ENCODE measurements at regions not wholly inside any gene's neighbourhood (a gene's known extent, or its start where the extent isn't known, plus 50 kb on each side); places are given as distances from the start of the nearest gene placed in this dataset.
"Not testable (repeated sequence)": the region's sequence is repeated elsewhere in the genome, so short reads cannot be mapped to it uniquely, and the experiment has no call there.

DNA sequence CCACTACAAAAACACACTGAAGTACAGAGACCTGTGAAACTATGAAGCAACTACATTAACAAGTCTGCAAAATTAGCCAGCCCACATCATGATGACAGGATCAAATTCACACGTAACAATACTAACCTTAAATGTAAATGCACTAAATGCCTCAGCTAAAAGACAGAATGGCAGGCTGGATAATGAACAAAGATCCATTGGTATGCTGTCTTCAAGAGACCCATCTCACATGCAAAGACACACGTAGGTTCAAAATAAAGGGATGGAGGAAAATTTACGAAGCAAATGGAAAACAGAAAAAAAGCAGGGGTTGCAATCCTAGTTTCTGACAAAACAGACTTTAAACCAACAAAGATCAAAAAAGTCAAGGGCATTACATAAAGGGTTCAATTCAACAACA, 120.1 kb upstream of the OSTN start:
- in situ Hi-C loops (cut with HindIII; ENCODE audit: low sequenced_read_pairs) = not testable (repeated sequence)

DNA sequence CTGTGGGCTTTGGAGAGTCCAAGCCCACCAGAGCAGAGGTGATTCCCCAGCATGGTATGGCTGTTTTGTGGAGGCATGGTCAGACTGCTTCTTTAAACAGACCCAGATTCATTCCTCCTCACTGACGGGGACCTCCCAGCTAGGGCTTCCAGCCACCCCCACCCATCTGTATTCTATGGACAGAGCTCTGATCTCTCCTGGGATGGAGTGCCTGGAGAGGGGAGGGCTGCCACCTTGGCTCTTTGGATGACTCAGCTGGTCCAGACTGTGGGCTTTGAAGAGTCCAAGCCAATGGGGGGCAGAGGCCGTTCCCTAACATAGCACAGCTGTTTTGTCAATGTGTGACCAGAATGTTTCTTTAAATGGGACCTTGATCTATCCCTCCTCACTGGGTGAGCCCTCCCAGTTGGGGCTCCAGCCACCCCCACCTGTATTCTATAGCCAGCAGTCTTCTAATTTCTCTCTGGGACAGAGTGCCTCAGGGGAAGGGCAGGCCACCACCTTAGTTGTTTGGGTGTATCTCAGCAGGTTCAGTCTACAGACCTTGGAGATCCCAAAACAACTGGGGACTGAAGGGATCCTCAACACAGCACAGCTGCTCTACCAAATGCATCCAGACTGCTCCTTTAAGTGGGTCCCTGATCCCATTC, 122.0 kb upstream of the OSTN start:
- in situ Hi-C loops (cut with HindIII; ENCODE audit: low sequenced_read_pairs) = no loop called here

DNA sequence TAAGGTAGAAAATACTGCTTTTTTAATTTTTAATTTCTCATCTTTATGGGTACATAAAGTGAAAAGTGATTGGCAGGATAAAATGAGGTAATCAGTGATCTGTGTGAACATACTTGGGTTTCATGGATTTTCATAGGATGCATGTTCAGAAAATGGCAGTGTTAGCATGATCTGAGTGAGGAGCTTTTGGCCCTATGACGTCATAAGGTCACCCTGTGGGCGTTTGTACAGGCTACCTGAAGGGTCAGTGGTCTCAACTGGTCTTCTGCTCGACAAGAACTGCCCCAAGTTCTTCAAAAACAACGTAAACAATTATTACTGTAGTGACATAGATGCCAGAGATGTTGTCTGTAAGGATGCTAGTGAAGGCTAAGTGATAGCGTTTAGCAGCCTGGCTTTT, 124.5 kb upstream of the OSTN start:
- in situ Hi-C loops (cut with HindIII; ENCODE audit: low sequenced_read_pairs) = no loop called here

DNA sequence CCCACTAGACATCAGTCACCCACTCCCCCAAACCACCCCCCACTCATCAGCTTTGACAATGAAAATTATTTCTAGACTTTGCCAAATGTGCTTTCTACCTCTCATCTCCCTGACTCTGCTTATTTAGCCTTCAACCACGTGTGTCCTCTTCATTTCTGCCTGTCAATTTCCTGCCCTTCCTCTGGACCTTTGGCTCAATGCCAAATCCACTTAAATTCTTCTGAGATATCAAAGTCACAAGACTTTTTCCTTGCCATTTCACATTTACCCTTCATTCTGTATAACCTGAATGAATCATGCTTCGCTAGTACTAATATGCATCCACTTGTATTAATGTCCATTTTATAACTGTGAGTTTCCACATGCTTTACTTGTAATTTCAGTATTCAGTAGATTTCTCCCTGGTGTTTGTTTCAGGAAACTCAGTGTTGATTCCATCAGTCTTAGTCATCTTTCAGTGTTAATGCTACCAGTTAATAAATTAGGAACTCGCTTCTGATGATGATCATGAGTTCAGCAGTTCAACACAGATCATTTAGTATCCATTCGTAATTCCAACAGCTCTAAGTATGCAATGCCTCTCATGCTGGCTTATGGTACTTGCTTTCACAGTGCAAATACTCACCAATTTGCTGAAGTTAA, 128.2 kb upstream of the OSTN start:
- in situ Hi-C loops (cut with HindIII; ENCODE audit: low sequenced_read_pairs) = no loop called here

DNA sequence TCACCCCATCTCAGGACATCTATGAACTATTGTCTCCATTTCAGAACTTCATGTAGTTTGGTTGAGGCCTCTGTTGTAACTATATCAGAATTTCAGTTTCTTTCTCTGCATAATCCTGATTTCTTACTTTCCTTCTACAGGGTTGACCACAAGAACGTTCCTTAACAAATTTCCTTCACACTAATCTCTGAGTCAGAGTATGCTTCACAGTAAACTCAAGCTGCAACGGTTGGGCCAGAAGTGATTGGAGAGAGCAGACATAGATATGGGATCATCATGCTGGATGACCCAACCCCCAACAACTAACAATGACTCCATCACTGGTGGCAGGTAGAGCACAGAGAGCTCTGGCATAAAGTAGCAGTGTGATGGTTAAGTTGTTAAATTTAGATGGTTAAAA, 128.8 kb upstream of the OSTN start:
- in situ Hi-C loops (cut with HindIII; ENCODE audit: low sequenced_read_pairs) = no loop called here

DNA sequence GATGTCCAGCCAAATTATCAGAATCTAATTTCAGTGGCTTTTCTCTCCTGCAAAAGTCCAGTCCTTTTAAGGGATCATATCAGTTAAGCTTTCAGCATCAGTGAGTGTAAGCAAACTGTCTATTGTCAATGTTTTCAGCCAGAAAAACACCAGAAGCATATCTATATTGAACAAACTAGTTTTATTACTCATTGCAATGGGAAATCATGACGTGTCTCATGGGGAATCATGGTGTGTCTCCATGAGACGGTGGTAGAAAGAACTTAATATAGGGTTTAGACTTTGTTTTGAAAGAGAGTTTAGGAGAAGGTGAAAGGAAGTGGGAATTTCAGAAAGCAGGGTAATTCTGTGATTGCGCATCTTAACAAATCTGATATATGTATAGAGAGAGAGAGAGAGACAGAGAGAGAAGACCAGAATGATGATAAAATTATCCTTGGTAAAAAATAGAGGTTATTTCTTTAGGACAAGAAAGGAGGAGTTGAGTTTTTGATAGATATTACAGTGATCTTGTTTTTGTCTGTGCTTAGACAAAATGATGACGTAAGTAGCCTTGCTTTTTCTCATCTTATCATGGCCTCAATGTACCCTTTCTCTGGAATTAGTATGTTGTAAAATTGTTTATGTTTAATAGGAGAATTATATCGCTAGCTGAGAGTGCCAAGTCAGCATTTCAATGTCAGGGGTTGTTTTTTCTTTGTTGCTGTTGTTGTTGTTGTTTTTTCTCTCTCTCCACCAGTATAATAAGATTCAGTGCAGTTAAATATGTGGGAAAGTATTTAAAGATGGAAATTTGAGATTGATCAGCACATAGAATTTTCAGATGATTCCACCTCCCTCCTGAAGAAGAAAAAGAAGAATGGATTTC, 129.9 kb upstream of the OSTN start:
- in situ Hi-C loops (cut with HindIII; ENCODE audit: low sequenced_read_pairs) = no loop called here

DNA sequence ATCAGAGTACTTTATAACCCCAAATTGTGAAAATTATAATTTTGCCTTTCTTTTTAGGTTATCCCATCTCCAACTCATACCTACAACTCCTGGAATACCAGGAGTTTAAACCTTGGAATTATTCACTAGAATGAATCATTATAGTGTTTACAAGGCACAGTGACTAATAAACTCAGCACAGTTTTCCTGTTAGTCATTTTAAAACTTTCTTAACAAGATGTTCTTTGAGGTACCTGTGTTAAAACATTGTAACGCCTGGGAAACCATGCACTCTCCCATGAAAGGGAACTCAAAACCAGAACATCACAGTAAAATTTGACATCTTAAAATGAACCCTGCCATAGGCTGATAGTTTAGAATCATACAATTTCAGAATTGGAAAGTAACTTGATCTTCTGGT, 132.4 kb upstream of the OSTN start:
- in situ Hi-C loops (cut with HindIII; ENCODE audit: low sequenced_read_pairs) = no loop called here

DNA sequence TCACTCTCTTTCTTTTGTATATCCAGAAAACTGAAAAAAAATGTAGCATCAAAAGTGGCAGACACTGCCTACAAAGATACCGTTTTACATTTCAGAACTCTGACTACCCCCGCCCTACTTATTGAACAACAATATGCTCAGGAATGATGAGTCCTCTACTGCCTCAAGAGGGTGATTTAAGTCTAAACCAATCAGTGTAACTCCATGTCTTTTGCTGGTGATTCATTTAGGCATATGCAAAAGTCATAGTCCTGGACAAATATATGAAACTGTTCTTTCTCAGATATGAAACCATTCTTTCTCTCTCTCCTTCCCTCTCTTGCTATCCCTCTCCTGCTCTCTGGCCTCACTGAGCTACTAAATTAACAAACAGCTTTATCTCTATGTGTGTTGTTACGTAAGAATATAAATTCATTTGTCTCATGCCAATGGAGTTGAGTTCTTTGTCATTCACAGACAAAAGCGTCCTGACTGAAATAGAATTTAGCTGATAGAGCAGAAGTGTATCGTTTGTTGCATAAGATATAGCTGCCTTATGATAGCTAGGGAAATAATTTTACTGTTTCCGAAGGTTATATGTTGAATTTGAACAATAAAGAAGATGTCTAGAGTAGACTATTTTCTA, 133.7 kb upstream of the OSTN start:
- in situ Hi-C loops (cut with HindIII; ENCODE audit: low sequenced_read_pairs) = no loop called here

DNA sequence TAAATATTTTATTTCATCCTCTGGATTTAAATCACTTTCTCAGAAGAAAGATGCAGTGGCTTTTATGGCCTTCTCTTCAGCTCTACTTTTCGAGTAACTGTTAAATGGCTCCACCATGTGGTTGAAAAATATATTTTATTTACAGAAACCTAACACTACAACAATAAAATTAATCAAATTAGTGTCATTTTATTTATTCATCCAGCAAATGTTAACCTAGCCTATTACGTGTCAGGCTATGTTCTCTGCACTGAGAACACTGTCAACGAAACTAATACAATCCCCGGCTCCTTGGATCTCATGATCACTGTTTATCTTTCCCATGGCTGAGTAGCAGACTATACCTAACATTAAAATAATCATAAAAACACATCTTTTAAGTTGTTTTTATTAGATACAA, 148.0 kb upstream of the OSTN start:
- in situ Hi-C loops (cut with HindIII; ENCODE audit: low sequenced_read_pairs) = no loop called here

DNA sequence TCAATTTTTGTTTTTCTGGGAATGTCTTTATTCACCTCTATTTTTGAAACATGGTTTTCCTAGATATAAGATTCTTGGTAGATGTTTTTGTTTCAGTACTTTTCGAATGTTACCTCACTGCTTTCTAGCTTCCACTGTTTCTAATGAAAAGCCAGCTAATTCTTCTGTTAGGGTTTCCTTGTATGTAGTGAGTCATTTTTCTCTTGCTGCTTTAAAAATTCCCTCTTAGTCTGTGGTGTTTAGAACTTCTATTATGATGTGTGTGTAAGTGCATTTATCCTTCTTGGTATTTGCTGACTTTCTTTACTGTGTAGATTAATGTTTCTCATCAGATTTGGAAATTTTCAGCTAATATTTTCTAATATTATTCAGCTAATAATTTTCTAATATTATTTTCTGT, 151.1 kb upstream of the OSTN start:
- in situ Hi-C loops (cut with HindIII; ENCODE audit: low sequenced_read_pairs) = no loop called here

DNA sequence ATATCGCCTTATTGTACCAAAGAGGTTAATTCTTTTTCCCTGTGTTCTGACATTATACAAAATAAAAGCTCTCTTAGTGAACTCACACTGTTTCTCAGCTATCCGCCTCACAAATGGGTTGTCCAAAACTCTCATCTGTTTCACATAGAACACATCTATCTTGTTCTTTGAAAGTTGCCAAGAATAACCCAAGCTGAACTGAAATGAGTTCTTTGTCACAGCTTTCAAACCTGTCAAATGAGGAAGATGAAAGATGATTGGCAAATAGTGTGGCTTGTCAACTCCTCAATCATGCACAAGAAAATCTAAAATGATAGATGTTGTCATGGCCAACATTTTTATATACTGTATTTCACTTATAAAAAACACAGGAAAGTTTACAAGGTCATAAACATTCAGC, 168.1 kb upstream of the OSTN start:
- in situ Hi-C loops (cut with HindIII; ENCODE audit: low sequenced_read_pairs) = no loop called here

DNA sequence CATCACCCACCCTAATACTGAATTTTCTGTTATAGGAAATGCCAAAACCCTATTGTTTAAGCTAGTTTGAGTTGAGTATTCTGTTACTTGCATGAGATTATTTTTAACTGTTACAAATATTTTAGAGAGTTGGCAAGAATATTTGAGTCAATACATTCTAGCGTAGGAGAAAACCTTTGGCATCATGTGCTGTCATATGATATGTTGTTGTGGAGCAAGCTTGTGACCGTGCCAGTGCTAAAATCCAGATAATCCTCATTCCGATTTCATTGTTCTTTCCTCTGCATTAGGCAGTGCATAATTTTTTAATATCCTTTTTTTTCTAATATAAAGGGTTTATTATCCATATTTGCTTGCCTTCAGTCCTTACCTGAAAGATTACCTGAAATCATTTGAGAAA, 168.0 kb upstream of the GMNC start:
- in situ Hi-C loops (cut with HindIII; ENCODE audit: low sequenced_read_pairs) = no loop called here

DNA sequence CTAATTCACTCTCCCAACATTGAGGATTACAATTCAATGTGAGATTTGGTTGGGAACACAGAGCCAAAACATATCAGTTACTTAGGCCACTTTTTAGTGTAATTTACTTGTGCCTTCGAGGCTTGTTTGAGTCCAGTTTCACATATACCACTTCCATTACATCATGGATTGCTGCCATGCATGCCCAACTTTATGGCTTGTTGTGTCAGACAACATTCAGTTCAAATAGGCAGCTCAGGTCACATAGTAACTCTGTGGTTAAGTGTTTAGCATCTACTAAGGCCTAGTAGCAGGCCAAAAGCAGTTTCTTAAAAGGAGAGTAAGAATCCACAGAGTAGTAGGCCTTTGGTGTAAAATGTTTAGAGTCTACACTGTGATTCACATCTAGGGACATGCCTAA, 164.3 kb upstream of the GMNC start:
- in situ Hi-C loops (cut with HindIII; ENCODE audit: low sequenced_read_pairs) = no loop called here

DNA sequence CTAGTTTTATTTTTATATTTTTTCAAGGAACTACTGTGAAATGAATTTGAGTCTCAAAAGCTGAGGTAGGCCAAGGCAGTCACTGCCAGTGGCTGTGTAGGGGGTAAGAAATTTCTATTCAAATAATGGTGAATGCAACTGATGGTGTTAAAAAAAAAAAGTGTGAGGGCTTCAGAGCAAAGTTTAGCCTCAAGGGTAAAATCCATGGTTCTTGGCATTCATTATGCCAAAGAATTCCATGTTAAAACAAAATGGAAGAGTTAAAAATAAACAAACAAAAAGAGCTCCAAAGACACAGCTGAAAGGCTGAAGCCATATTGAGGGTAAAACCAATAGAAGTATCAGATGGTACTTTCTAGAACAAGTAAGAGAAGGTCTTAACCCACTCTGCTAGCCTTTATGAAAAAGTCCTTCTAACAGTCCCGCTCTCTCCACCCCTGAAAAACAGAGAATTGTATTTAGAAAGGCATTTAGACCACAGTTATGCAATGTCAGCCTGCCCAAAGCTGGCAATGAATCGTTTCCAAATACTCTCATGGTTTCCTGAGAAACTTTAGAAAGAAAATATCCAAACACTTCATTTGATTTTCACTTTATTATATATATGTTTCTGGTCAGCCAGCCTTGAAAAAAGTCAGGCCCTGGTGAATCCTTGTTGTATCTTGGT, 158.4 kb upstream of the GMNC start:
- in situ Hi-C loops (cut with HindIII; ENCODE audit: low sequenced_read_pairs) = no loop called here

DNA sequence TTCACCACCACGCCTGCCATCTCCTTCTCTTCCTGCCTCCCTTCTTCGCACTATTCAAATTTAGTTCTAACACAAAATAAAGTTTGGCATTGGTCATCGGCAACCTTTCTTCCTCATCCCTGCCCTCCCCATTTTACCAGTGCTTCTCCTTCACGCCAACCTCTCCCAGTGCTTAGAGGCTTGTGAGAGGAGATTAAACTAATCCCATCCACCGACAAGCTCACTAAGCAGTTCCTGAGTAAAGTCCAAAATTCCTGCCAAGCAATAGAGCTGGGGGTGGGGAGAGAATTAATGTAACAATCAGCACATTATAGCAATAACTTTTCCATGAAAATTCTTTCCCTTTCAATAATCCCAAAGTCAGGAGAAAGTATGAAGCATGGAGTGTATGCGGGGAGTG, 157.4 kb upstream of the GMNC start:
- in situ Hi-C loops (cut with HindIII; ENCODE audit: low sequenced_read_pairs) = no loop called here

DNA sequence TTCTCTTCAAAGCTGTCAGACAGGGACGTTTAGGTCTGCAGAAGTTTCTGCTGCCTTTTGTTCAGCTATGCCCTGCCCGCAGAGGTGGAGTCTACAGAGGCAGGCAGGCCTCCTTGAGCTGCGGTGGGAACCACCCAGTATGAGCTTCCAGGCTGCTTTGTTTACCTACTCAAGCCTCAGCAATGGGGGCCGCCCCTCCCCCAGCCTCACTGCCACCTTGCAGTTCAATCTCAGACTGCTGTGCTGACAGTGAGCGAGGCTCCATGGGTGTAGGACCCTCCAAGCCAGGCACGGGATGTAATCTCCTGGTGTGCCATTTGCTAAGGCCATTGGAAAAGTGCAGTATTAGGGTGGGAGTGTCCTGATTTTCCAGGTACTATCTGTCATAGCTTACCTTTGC, 153.5 kb upstream of the GMNC start:
- in situ Hi-C loops (cut with HindIII; ENCODE audit: low sequenced_read_pairs) = not testable (repeated sequence)

DNA sequence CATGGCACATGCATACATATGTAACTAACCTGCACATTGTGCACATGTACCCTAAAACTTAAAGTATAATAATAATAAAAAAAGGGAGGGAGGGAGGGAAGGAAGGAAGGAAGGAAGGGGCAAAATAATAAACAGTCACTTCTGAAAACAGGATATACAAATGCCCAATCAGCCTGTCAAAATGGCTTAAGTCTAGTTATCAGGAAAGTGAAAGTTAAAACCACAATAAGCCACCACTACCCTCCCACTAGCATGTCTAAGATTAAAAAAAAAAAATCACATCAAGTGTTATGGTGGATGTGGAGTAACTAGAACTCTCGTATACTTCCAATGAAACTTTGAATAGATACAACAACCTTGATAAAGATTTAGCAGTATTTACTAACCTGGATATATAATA, 145.6 kb upstream of the GMNC start:
- in situ Hi-C loops (cut with HindIII; ENCODE audit: low sequenced_read_pairs) = loop anchor here (5.0 kb wide), 1 partner anchor 61 kb away; no protein-coding TSS in a partner anchor

DNA sequence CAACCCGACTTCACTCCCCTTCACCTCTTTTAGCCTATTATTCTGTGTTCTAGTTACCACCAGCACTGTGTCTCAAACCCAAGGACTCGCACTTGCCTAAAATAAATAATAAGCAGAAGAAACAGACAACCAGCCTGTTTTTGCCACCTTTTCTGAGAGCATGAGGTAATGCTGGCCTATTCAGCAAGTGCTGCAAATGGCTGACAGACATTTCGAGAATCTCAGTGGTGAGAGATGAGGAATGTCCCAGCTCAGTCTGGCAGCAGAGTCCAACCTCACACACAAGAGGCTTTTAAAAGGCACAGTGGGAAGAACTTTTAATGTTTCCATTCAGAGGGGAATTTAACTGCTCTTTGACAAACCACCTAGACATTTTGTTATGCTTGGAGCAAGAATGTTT, 143.3 kb upstream of the GMNC start:
- in situ Hi-C loops (cut with HindIII; ENCODE audit: low sequenced_read_pairs) = loop anchor here (5.0 kb wide), 1 partner anchor 58 kb away; no protein-coding TSS in a partner anchor

DNA sequence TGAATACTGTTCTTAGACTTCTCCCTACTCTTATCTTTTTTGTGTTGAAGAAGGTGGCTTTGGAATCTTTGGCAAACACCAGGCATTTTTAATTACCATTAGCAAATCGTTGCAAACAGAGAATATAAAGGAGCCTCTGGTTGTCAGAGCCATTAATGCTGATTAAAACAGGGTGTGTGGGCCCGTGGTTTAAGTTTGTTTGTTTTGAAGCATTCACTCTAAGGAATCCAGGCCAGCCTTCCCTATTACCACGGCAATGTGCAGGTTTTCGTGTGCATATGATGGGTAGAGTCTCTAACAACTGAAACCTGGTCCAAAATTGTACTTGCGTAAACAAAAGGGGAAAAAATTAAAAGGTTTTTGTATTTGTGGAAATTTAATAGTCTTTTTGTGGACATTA, 141.2 kb upstream of the GMNC start:
- in situ Hi-C loops (cut with HindIII; ENCODE audit: low sequenced_read_pairs) = no loop called here

DNA sequence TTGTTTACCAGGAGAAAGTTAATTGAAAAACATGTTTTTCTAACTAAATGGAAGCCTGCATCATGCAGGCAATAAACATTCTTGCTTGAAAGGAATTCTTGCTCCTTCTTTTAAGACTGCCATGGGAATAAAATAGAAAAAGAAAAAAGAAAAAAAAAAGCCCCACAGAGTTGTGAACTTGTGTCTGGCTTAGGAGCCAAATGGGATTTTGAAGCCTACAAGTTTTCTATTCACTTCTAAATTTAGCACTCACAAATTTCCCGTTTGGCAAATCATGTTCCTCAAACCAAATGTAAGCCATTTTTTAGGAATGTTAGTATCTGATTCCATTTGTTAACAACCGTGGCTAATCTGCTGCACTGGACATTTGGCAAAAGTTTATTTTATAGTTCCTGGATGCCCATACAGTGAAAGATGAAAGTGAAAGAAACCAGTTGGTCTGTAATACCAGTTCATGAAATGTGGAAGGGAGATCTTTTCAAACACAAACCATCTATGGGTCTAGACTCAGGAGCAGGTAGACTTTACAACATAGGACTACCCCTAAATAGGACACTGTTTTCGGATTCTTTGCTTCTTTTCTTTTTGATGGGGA, 133.8 kb upstream of the GMNC start:
- in situ Hi-C loops (cut with HindIII; ENCODE audit: low sequenced_read_pairs) = no loop called here

DNA sequence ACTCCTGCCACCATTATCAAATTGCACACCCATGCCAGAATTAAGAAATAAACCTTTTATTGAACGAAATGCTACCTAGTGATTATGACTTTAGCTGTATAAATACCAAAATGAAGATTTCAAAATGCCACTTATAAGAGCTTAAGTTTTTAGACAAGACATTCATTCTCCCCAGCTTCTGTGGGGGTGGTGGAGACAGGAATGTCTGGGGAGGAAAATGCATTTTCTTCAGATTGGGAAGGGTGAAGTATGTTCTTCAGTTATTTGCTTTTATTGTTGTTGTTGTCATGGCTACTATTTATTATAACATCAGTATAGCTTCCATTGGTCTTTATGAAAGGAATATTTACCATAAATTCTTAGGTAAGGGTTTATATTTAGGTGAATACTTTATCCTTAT, 132.7 kb upstream of the GMNC start:
- in situ Hi-C loops (cut with HindIII; ENCODE audit: low sequenced_read_pairs) = no loop called here
